ENCODE measurements at regions not wholly inside any gene's neighbourhood (a gene's known extent, or its start where the extent isn't known, plus 50 kb on each side); places are given as distances from the start of the nearest gene placed in this dataset.

DNA sequence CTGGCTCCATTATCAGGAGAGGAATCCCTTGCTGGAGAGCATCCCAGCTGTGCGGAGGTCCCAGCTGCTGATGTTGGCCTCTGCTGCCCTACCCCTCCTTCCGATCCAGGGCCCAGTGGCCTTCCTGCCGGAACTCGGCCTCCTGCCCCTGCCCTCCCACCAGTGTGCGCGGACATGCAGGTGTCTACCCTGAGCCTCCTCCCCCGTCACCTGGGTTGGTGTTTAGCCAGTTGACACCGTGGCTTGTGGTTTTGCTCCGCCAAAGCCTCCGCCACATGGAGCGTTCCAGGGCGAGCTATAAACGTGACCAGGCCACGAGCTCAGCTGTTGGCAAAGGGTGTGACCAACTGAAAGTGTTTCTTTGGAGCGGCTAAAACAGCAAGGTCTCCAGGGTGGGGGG is 1104.3 kb downstream of the BCL11B start:
- DNase-seq (ENCODE audit: low read depth) = no peak

DNA sequence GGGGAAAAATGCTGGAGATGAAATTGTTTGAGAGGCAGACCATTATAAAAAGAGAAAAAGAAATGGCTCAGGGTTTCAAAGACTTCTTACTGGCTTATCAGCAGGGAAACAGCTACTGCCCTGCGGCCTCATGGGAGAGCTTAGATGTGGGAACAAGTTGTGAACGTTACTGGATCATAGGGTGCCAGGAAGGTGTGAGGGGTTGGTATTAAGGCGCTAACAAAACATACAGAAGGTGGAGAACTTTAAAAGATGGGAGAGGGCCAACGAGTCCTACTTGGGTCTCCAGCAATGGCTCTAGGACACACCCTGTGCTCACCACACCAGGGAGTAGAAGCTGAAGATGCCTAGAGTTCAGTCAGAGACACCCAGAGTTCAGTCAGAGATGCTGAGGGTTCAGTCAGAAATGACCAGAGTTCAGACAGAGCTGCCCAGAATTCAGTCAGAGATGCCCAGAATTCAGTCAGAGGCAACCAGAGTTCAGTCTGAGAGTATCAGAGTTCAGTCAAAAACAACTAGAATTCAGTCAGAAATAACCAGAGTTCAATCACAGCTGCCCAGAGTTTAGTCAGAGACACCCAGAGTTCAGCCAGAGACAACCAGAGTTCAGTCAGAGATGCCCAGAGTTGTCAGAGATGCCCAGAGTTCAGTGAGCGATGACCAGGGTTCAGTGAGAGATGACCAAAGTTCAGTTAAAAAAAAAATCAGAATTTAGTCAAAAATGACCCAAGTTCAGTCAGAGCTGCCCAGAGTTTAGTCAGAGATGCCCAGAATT is 1103.6 kb downstream of the BCL11B start:
- DNase-seq (ENCODE audit: low read depth) = no peak

DNA sequence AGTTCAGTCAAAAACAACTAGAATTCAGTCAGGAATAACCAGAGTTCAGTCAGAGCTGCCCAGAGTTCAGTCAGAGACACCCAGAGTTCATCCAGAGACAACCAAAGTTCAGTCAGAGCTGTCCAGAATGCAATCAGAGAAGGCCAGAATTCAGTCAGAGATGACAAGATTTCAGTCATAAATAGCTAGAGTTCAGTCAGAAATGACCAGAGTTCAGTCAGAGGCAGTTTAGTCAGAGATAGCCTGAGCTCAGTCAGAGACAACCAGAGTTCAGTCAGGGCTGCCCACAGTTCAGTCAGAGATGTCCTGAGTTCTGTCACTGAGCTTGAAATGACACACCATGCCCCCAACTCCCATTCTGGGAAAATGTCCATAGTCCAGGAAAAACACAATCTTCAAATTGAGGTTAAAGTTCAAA is 1102.8 kb downstream of the BCL11B start:
- no peak for DNase-seq (ENCODE audit: low read depth)

DNA sequence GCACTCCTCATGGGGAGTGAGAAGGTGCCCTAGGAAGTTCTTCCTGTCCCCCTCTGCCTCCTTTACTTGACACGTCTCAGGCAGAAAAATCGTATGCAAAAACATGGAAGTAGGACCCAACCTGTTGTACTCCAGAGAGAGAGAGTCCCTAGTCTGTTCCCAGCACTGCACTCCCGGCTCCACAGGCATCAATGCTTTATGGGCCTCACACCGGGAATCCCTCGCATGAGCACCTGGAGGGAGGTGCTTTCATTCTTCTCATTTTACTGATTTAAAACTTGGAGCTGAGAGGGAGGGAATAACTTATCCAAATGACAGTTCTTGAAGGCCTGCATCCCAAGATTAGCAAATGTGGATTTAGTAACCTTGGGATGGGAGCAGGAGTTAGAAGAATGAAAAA is 1101.4 kb downstream of the BCL11B start:
- DNase-seq (ENCODE audit: low read depth) = no peak

GRCh38 chr14:98171654-98172053 is 1100.3 kb downstream of the BCL11B start:
- no peak for DNase-seq (ENCODE audit: low read depth)

DNA sequence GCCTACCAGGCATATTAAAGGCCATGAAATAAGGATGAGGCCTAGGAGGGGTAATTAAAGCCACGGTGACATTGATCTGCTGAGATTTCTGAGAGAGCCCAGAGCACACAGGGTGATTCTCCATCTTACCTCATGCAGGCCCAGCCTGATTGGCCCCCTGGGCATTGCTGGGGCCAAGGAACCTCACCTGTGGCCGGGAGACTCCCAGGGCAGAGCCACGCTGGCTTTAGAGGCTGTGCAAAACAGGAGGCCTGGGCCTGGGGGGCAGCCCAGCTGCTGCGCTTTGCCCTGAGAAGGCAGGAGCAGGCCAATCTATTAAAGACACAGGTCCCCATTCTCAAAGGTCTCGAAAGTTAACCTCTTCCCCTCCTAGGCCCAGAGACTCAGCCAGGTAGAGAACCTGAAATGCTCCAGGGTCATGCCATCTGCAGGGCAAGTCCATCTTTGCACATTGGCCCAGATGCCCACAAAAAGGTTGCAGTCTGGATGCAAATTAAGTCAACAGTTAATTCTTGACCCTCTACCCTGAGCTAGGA is 1099.7 kb downstream of the BCL11B start:
- DNase-seq (ENCODE audit: low read depth) = no peak

DNA sequence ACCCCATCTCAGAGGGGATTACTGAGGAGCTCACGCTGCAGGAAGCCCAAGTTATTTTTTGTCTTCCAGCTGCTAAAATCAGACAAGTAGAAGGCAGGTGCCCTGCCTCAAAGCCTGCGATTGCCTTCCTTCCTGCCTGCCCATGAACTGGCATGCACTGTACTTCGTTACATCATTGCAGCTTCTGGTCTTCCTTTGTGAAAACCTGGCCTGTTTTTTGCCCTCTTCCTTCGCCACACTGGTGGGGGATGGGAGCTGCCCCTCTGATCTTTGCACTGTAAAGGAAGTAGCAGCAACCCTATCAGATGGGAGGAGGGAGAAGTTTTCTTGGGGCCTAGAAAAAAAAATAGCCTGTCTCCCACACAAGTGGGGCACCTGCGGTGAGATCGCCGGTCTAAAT is 1098.7 kb downstream of the BCL11B start:
- DNase-seq (ENCODE audit: low read depth) = no peak

- DNase-seq (ENCODE audit: low read depth) = no peak
Observed at GRCh38 chr14:98174041-98174440, 1098.0 kb downstream of the BCL11B start.

GRCh38 chr14:98175436-98175835 is 1096.6 kb downstream of the BCL11B start:
- no peak for DNase-seq (ENCODE audit: low read depth)

DNA sequence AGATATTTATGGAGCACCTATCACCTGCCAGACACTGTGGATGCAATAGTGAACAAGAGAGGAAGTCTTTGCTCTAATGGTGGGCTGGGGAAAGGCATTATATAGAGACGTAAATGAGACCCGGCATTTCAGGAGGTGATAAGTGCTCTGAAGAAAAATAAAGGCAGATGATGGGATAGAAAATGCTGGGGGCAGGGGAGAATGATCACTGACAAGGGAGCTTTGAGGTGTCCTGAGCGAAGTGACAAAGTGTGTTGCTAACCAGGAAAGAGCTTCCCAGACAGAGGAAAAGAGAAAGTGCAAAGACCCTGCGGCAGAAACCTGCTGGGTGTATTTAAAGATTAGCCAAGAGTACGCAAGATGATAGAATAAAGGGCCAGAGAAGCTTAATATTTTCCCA is 1096.1 kb downstream of the BCL11B start:
- no peak for DNase-seq (ENCODE audit: low read depth)

GRCh38 chr14:98176892-98177291 is 1095.1 kb downstream of the BCL11B start:
- no peak for DNase-seq (ENCODE audit: low read depth)

GRCh38 chr14:98177551-98177950 is 1094.4 kb downstream of the BCL11B start:
- DNase-seq (ENCODE audit: low read depth) = no peak

DNA sequence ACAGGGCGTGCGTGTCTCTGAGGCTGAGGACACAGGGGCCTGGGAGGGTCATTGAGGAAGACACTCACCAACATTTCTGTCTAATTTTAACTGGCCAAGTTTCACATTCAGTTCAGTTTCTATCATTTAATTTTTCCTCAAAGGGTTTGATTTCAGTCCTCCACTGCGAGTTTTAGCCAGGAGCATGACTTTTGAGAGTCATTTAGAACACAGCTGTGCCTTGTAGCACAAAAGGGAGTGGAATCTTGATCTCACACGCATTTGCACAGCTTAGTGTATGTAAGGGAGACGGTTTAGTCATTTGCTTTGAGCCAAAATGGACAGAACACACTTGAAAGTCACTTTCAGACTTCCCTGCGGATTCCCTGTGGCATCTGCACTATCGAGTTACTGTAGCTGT is 1090.8 kb downstream of the BCL11B start:
- DNase-seq (ENCODE audit: low read depth) = no peak

- no peak for DNase-seq (ENCODE audit: low read depth)
Observed at GRCh38 chr14:98181768-98182167, 1090.2 kb downstream of the BCL11B start.

- DNase-seq (ENCODE audit: low read depth) = no peak
Observed at GRCh38 chr14:98182393-98183055, 1089.5 kb downstream of the BCL11B start.

DNA sequence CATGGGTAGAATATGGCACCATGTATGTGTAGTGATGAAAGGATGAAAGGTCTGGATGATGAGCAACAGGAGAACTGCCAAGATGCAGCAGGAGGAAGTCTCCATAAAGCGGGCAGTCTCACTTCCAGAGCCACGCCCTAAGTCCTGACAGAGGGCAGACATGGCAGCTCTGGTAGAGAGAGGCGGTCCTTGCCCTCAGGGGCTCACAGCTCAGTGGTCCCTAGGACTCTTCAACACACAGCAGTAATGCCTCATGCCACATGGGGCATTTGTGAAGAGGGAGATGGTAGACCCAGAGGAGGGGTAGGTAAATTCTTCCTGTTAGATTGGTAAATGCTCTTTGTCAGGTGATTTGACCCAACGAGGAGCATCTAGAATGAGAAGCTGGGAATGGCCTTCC is 1088.4 kb downstream of the BCL11B start:
- no peak for DNase-seq (ENCODE audit: low read depth)

DNA sequence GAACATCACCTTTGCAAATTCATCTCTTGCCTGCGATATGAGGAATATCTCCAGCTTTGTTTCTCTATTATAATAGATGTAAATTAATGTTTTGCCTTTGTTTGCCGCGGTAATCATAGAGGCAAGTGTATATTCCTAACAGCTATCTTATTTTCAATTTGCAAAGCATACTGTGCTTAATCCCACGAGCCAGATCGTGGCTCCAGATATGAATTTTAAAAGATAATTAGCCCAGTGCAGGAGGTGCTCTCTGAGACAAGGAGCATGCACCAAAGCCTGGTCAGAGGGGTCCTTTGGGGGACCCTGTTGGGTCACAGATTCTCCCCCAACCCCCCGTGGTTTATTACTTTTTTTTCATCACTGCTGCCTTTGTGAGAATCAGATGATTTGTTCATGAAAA is 1087.5 kb downstream of the BCL11B start:
- DNase-seq (ENCODE audit: low read depth) = no peak

GRCh38 chr14:98185036-98185435 is 1087.0 kb downstream of the BCL11B start:
- no peak for DNase-seq (ENCODE audit: low read depth)

- DNase-seq (ENCODE audit: low read depth) = no peak
Observed at GRCh38 chr14:98186140-98186539, 1085.9 kb downstream of the BCL11B start.

- DNase-seq (ENCODE audit: low read depth) = no peak
Observed at GRCh38 chr14:98187281-98187680, 1084.7 kb downstream of the BCL11B start.

DNA sequence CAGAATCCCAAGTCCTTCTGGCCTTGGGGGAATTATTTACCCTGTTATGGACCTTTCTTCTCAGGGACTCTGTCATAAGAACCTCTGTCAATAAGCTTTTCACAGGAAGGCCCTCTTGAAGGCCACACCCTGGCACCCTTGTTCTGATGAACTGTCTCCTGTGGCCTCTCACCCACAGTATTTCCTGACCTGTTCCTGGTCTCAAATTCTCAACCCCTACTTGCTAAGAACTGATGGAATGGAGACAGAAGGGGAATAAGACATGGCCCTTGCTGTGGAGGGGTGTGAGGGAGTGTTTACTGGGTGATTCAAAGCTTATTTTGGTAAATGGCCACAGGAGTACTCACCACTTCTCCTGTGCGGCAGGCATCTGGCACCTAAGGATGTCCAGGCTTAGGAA is 1082.9 kb downstream of the BCL11B start:
- DNase-seq (ENCODE audit: low read depth) = no peak

- no peak for DNase-seq (ENCODE audit: low read depth)
Observed at GRCh38 chr14:98189511-98189910, 1082.5 kb downstream of the BCL11B start.

- no peak for DNase-seq (ENCODE audit: low read depth)
Observed at GRCh38 chr14:98189944-98190343, 1082.1 kb downstream of the BCL11B start.

GRCh38 chr14:98192946-98193345 is 1079.1 kb downstream of the BCL11B start:
- DNase-seq (ENCODE audit: low read depth) = no peak
